ENCODE measurements at regions not wholly inside any gene's neighbourhood (a gene's known extent, or its start where the extent isn't known, plus 50 kb on each side); places are given as distances from the start of the nearest gene placed in this dataset.

DNA sequence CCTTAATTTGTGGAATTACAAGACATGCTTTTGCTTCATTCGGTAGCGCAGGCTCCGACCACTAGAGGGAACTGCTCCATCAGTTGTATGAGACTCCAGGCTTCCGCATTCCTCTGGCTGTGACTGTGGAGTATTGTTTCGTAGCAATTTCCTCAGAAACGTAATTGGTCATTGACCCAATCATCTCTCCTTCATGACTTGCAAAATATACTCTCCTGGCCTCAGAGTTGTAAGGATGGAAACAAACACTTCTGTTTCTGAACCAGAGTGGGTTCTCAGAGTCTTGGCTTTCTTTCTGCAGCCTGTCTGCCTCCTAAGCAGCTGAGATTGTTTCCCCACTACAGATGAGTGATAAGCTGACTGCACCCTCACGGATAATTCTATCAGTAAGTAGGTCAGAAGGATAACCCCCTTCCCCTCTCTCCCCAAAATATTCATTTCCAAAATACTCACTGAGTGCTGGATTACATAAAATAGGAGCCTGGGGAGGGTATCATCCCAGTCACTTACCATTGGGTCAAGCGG is 146.8 kb upstream of the ZC3H12C start:
- TF ChIP-seq, protein P1, sequence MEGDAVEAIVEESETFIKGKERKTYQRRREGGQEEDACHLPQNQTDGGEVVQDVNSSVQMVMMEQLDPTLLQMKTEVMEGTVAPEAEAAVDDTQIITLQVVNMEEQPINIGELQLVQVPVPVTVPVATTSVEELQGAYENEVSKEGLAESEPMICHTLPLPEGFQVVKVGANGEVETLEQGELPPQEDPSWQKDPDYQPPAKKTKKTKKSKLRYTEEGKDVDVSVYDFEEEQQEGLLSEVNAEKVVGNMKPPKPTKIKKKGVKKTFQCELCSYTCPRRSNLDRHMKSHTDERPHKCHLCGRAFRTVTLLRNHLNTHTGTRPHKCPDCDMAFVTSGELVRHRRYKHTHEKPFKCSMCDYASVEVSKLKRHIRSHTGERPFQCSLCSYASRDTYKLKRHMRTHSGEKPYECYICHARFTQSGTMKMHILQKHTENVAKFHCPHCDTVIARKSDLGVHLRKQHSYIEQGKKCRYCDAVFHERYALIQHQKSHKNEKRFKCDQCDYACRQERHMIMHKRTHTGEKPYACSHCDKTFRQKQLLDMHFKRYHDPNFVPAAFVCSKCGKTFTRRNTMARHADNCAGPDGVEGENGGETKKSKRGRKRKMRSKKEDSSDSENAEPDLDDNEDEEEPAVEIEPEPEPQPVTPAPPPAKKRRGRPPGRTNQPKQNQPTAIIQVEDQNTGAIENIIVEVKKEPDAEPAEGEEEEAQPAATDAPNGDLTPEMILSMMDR (conservative IDR thresholded peaks at IDR 0.05; ENCODE audit: low read depth, low read length) = peak; percentile 96
- peak overlapping the region; percentile 26 for H3K4me3 ChIP-seq (ENCODE audit: low read length)
- DNase-seq (ENCODE audit: low read depth) = peak; percentile 82

DNA sequence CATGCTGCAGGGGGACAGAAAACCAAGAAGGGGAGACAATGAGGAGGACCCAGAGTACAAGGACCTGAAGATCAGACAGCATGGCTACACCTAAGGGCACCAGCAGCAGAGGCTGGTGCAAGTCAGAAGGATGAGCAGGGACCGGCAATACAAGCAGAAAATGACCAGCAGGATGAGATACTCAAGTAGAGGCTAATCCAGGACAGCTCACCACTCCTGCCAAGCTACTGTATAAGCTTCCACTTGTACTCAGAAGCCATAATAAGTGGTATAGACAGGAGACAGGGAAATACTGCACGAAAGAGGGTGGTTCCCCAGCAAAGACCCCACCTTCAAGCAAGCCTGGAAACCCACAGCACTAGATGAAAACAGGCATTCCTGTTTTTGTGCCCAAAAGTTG is 138.7 kb upstream of the ZC3H12C start:
- H3K4me3 ChIP-seq (ENCODE audit: low read length) = no peak overlapping the region
- TF ChIP-seq, protein P1 (conservative IDR thresholded peaks at IDR 0.05; ENCODE audit: low read depth, low read length) = no peak
- no peak for DNase-seq (ENCODE audit: low read depth)

DNA sequence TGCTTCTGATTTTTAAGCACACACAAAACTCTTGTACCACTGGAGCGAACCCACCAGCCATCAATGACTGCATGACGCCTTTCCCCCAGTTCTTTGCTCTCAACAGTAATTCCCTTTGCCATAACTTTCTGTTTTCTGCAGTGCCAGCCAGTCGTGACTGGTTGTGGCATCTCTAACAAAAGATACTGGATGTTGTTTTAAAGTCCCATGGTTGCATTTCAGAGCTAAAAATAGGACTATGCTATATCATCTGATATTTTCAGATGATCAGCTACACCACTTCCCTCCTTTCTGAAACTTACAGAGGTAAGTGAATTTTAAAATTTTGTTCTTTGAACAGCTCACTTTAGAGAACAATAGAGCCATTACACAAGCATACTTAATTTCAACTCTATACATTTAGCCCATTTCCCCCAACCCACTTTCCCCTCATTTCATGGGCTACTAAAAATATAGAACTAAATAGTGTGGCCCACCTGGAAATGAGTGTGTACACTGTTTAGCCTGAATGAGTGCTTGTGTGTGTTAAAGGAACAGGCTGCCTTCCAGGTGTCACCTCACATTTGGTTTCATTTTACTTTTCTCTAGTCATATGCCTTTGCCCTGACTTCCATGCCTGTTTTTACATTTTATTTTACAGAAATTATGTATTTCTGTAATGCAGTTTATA is 136.9 kb upstream of the ZC3H12C start:
- TF ChIP-seq, protein P1 (conservative IDR thresholded peaks at IDR 0.05; ENCODE audit: low read depth, low read length) = no peak
- no peak for DNase-seq (ENCODE audit: low read depth)
- no peak overlapping the region for H3K4me3 ChIP-seq (ENCODE audit: low read length)

DNA sequence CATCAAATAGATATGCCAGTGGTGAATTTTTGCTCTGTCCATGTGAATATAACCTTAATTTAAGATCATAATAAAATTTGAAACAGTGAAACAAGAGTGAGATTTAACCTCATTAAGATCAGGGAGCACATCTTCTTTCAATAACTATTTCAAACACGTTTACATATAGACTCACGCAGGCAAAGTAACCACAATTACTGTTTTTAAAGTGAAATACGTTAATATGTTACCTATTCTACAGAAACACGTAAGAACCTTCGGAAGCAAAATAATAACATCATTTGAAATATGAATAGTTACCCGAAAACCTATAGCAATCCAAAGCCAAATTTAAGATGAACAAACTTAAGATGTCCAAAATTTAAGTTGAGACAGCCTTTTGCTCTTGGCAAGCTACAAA is 136.2 kb upstream of the ZC3H12C start:
- H3K4me3 ChIP-seq (ENCODE audit: low read length) = no peak overlapping the region
- DNase-seq (ENCODE audit: low read depth) = no peak
- TF ChIP-seq, protein P1 (conservative IDR thresholded peaks at IDR 0.05; ENCODE audit: low read depth, low read length) = no peak

DNA sequence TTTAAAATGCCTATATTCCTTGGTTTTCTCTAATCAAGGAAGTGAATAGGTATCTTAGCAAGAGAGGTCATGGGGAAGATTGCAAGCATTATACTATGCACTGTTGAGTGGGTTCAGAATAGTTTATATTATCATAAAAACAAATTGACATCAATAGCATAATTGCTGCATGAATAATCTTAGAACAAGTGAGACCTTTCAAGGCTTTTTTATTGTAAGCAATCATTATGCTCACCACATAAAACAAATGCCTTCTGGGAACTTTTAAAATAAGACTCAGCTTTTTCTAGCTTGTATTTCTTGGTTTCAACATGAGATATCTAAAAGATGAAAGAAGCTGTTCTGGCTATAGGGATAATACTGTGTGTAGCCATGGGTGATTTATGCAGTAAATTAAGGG is 135.6 kb upstream of the ZC3H12C start:
- TF ChIP-seq, protein P1 (conservative IDR thresholded peaks at IDR 0.05; ENCODE audit: low read depth, low read length) = no peak
- no peak for DNase-seq (ENCODE audit: low read depth)
- no peak overlapping the region for H3K4me3 ChIP-seq (ENCODE audit: low read length)

DNA sequence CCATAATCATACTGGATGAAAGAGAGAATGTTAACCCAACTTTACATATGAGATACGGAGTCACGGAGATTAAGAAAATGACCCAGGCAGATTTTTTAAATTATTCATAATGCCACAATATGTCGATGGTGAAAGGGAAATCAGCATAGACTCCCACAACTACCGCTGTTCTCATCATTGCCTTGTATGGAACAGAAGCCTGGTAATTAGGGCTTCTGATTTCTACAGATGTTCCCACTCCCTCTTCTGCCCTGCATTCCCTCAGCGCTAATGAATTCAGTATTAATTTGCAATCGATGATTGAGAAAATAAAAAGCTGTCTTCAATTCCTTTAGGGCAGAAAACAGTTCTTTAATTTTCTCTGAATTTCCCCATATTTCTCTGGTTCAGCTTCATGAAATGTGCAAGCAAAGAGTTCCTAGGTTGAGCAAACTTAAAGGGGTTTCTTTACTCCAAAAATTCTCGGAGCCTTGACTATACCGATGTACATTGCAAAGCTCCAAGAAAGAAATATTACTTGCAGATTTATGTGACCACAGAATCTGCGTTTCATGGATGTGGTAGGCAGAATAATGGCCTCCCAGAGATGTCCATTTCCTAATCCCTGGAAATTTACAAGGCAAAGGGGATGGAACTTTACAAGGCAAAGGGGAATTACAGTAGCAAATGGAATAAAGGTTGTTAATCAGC is 134.9 kb upstream of the ZC3H12C start:
- no peak overlapping the region for H3K4me3 ChIP-seq (ENCODE audit: low read length)
- TF ChIP-seq, protein P1 (conservative IDR thresholded peaks at IDR 0.05; ENCODE audit: low read depth, low read length) = no peak
- no peak for DNase-seq (ENCODE audit: low read depth)

DNA sequence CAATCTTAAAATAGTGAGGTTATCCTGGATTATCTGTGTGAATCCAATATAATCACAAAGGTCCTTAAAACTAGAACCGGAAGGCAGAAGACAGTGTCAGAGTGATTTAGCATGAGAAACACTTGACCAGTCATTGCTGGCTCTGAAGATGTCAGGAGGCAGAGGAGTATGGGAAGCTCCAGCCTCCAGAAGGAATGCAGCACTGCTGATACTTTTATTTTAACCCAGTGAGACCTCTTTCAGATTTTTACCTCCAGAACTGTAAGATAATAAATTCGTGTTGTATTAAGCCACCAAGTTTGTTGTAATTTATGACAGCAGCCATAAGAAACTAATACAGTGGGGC is 134.4 kb upstream of the ZC3H12C start:
- no peak for DNase-seq (ENCODE audit: low read depth)
- H3K4me3 ChIP-seq (ENCODE audit: low read length) = no peak overlapping the region
- TF ChIP-seq, protein P1 (conservative IDR thresholded peaks at IDR 0.05; ENCODE audit: low read depth, low read length) = no peak

Data from retinal pigment epithelial cell (primary cell).